ENCODE measurements at regions not wholly inside any gene's neighbourhood (a gene's known extent, or its start where the extent isn't known, plus 50 kb on each side); places are given as distances from the start of the nearest gene placed in this dataset.

GRCh38 chr6:139776041-139776440, 401.6 kb upstream of the CITED2 start:
- TF ChIP-seq POLR2A (IDR thresholded peaks at IDR 0.05): no peak
- no peak for TF ChIP-seq CTCF (IDR thresholded peaks at IDR 0.05)
- TF ChIP-seq POLR2AphosphoS5 (IDR thresholded peaks at IDR 0.05): no peak
- TF ChIP-seq EP300 (IDR thresholded peaks at IDR 0.05): no peak
